ENCODE measurements at regions not wholly inside any gene's neighbourhood (a gene's known extent, or its start where the extent isn't known, plus 50 kb on each side); places are given as distances from the start of the nearest gene placed in this dataset.

DNA sequence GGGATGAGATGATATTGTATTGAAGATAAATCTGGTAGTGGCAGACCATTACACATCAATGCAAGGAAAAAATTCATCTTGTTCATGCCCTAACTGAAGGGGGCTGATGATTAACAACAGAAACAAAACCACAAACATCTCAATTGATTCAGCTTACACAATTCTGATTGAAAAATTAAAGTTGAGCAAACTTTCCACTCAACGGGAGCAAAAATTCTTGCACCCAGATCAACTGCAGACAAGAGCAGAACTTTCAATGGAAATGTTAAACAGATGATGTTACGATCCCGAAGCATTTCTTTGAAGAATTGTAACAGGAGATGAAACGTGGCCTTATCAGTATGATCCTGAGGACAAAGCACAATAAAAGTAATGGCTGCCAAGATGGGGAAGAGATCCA, 172.4 kb upstream of the SOX5 start:
- intact Hi-C loops (cut with DNase I) = no loop called here
- FAIRE-seq = no peak
- no peak overlapping the region for H3K4me3 ChIP-seq (ENCODE audit: low read length in 3 of 3)
- H3K9ac ChIP-seq (ENCODE audit: low read length in 3 of 3) = no peak overlapping the region
- TF ChIP-seq, protein P1, sequence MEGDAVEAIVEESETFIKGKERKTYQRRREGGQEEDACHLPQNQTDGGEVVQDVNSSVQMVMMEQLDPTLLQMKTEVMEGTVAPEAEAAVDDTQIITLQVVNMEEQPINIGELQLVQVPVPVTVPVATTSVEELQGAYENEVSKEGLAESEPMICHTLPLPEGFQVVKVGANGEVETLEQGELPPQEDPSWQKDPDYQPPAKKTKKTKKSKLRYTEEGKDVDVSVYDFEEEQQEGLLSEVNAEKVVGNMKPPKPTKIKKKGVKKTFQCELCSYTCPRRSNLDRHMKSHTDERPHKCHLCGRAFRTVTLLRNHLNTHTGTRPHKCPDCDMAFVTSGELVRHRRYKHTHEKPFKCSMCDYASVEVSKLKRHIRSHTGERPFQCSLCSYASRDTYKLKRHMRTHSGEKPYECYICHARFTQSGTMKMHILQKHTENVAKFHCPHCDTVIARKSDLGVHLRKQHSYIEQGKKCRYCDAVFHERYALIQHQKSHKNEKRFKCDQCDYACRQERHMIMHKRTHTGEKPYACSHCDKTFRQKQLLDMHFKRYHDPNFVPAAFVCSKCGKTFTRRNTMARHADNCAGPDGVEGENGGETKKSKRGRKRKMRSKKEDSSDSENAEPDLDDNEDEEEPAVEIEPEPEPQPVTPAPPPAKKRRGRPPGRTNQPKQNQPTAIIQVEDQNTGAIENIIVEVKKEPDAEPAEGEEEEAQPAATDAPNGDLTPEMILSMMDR (IDR thresholded peaks at IDR 0.05; ENCODE audit: borderline replicate concordance, extremely low read depth, insufficient read depth) = no peak
- no peaks in the 10 kb centered on the region for H3K9me3 ChIP-seq (ENCODE audit: control insufficient read depth in 2 of 3, insufficient read depth in 1 of 3, low read length in 3 of 3)
- no peaks in the 10 kb centered on the region for H3K4me1 ChIP-seq (ENCODE audit: control insufficient read depth in 2 of 3, insufficient read depth in 2 of 3, low read depth in 1 of 3, low read length in 3 of 3)
- no peak overlapping the region for H3K27ac ChIP-seq (ENCODE audit: low read depth in 2 of 2, low read length in 2 of 2)
- no peak for DNase-seq
- H3K27me3 ChIP-seq (ENCODE audit: control insufficient read depth, insufficient read depth, low read length) = no peaks in the 10 kb centered on the region
- no peaks in the 10 kb centered on the region for H3K36me3 ChIP-seq (ENCODE audit: control insufficient read depth in 2 of 3, insufficient read depth in 3 of 3, low read length in 3 of 3)

DNA sequence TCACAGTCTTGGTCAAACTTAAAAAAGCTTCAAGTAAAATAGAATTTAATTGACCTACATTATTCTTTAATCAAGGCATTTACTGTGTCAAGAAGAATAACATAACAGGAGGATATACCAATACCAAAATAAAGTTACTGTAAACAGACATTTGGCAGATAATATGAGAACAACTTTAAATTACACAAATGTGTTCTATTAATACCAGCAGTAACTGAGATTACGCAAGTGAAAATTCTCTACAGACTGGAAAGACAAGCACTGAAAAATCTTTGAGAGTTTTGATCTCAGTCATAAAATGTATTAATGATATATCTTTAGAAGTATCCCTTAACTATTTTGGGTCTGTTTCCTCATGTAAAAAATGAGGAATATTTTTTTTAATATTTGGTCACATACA, 169.2 kb upstream of the SOX5 start:
- H3K36me3 ChIP-seq (ENCODE audit: control insufficient read depth in 2 of 3, insufficient read depth in 3 of 3, low read length in 3 of 3) = no peaks in the 10 kb centered on the region
- no peaks in the 10 kb centered on the region for H3K27me3 ChIP-seq (ENCODE audit: control insufficient read depth, insufficient read depth, low read length)
- no peak overlapping the region for H3K4me3 ChIP-seq (ENCODE audit: low read length in 3 of 3)
- no peak overlapping the region for H3K9ac ChIP-seq (ENCODE audit: low read length in 3 of 3)
- intact Hi-C loops (cut with DNase I) = no loop called here
- H3K4me1 ChIP-seq (ENCODE audit: control insufficient read depth in 2 of 3, insufficient read depth in 2 of 3, low read depth in 1 of 3, low read length in 3 of 3) = no peaks in the 10 kb centered on the region
- no peak for DNase-seq
- FAIRE-seq = peak; percentile 69
- H3K9me3 ChIP-seq (ENCODE audit: control insufficient read depth in 2 of 3, insufficient read depth in 1 of 3, low read length in 3 of 3) = no peaks in the 10 kb centered on the region
- TF ChIP-seq, protein P1 (IDR thresholded peaks at IDR 0.05; ENCODE audit: borderline replicate concordance, extremely low read depth, insufficient read depth) = no peak
- H3K27ac ChIP-seq (ENCODE audit: low read depth in 2 of 2, low read length in 2 of 2) = no peak overlapping the region

DNA sequence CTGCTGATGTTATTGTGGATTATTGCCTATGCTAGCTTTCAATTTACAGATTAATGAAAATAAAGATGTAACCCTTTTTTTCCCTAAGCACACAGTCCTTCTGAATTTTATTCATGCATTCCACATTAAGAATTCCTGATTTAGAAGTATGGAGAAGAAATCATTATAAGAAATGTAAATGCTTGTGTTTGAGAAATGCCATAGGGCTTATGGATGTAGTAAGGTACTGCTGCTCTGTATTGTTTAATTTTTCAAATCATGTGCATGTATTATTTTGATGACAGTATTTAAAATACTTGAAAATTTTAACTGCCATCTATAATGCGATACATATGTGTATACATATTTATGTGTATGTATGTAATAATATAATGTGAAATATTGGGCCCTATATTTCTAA, 167.1 kb upstream of the SOX5 start:
- Histone ChIP-seq H3K4me1 (ENCODE audit: control insufficient read depth in 2 of 3, insufficient read depth in 2 of 3, low read depth in 1 of 3, low read length in 3 of 3) (no peaks in the 10 kb centered on the region), H3K36me3 (ENCODE audit: control insufficient read depth in 2 of 3, insufficient read depth in 3 of 3, low read length in 3 of 3) (no peaks in the 10 kb centered on the region), H3K9ac (ENCODE audit: low read length in 3 of 3) (no peak overlapping the region), H3K27me3 (ENCODE audit: control insufficient read depth, insufficient read depth, low read length) (no peaks in the 10 kb centered on the region), H3K27ac (ENCODE audit: low read depth in 2 of 2, low read length in 2 of 2) (no peak overlapping the region), H3K9me3 (ENCODE audit: control insufficient read depth in 2 of 3, insufficient read depth in 1 of 3, low read length in 3 of 3) (no peaks in the 10 kb centered on the region), H3K4me3 (ENCODE audit: low read length in 3 of 3) (no peak overlapping the region)
- FAIRE-seq = no peak
- TF ChIP-seq, protein P1 (IDR thresholded peaks at IDR 0.05; ENCODE audit: borderline replicate concordance, extremely low read depth, insufficient read depth) = no peak
- intact Hi-C loops (cut with DNase I) = no loop called here
- no peak for DNase-seq

DNA sequence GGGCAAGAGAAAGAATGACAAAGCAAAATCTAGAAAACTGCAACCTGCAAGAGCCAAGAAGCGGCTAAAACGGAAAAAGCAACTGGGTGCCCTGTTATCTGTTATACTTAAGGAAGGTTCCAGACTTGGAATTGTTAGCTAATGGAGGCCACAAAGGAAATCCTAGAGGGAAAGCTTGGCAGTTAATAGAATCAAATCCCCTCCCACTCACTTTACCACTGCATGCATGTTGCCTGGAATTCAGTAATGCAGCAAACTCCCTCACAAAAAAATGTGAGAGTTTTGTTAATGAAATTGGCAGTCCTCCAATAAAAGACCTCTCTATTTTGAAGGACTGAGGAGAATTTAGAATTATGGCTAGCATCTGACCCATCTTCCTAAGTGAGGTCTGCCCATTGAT, 164.2 kb upstream of the SOX5 start:
- TF ChIP-seq, protein P1 (IDR thresholded peaks at IDR 0.05; ENCODE audit: borderline replicate concordance, extremely low read depth, insufficient read depth) = no peak
- H3K27me3 ChIP-seq (ENCODE audit: control insufficient read depth, insufficient read depth, low read length) = no peaks in the 10 kb centered on the region
- H3K4me3 ChIP-seq (ENCODE audit: low read length in 3 of 3) = no peak overlapping the region
- H3K9me3 ChIP-seq (ENCODE audit: control insufficient read depth in 2 of 3, insufficient read depth in 1 of 3, low read length in 3 of 3) = no peaks in the 10 kb centered on the region
- DNase-seq = peak in 1 of 5 donors; percentile 18
- no peaks in the 10 kb centered on the region for H3K4me1 ChIP-seq (ENCODE audit: control insufficient read depth in 2 of 3, insufficient read depth in 2 of 3, low read depth in 1 of 3, low read length in 3 of 3)
- intact Hi-C loops (cut with DNase I) = no loop called here
- H3K27ac ChIP-seq (ENCODE audit: low read depth in 2 of 2, low read length in 2 of 2) = no peak overlapping the region
- FAIRE-seq = no peak
- no peaks in the 10 kb centered on the region for H3K36me3 ChIP-seq (ENCODE audit: control insufficient read depth in 2 of 3, insufficient read depth in 3 of 3, low read length in 3 of 3)
- no peak overlapping the region for H3K9ac ChIP-seq (ENCODE audit: low read length in 3 of 3)

All from kidney (tissue), 13 donors.